NCI-H2107 treated with DMSO at 0.1 percent for 48 hours (cell line): ENCODE measurements at regions not wholly inside any gene's neighbourhood (a gene's known extent, or its start where the extent isn't known, plus 50 kb on each side); places are given as distances from the start of the nearest gene placed in this dataset.

ENCODE experiments used
- DNase-seq: peaks from one replicate; lab custom pipeline; 2025; ENCODE audit not compliant: unreplicated experiment; lab: John Stamatoyannopoulos, UW

- DNase-seq = no peak
These were observed 229.9 kb downstream of the MN1 start for GRCh38 chr22:27571463-27572277.

GRCh38 chr22:27572278-27572666 lies 229.3 kb downstream of the MN1 start:
- DNase-seq = no peak

- no peak for DNase-seq
These were observed 228.1 kb downstream of the MN1 start for GRCh38 chr22:27573280-27574001.

GRCh38 chr22:27574002-27574366 lies 227.6 kb downstream of the MN1 start:
- DNase-seq = no peak

GRCh38 chr22:27574651-27575050 lies 226.9 kb downstream of the MN1 start:
- no peak for DNase-seq

GRCh38 chr22:27575348-27575747 lies 226.2 kb downstream of the MN1 start:
- no peak for DNase-seq

- DNase-seq = no peak
These were observed 225.1 kb downstream of the MN1 start for GRCh38 chr22:27576413-27576812.

- no peak for DNase-seq
These were observed 224.6 kb downstream of the MN1 start for GRCh38 chr22:27576815-27577573.

- no peak for DNase-seq
These were observed 224.0 kb downstream of the MN1 start for GRCh38 chr22:27577574-27577969.

GRCh38 chr22:27578937-27579617 lies 222.5 kb downstream of the MN1 start:
- no peak for DNase-seq

GRCh38 chr22:27580311-27580897 lies 221.2 kb downstream of the MN1 start:
- DNase-seq = no peak

GRCh38 chr22:27581236-27581635 lies 220.3 kb downstream of the MN1 start:
- DNase-seq = no peak

- DNase-seq = no peak
These were observed 219.9 kb downstream of the MN1 start for GRCh38 chr22:27581688-27582087.

- no peak for DNase-seq
These were observed 217.7 kb downstream of the MN1 start for GRCh38 chr22:27583856-27584255.

- no peak for DNase-seq
These were observed 216.4 kb downstream of the MN1 start for GRCh38 chr22:27585141-27585540.

- DNase-seq = no peak
These were observed 213.3 kb downstream of the MN1 start for GRCh38 chr22:27588268-27588667.

GRCh38 chr22:27588915-27589314 lies 212.6 kb downstream of the MN1 start:
- DNase-seq = no peak

GRCh38 chr22:27591060-27591459 lies 210.5 kb downstream of the MN1 start:
- no peak for DNase-seq

- DNase-seq = no peak
These were observed 208.2 kb downstream of the MN1 start for GRCh38 chr22:27593378-27593777.

GRCh38 chr22:27594020-27594419 lies 207.5 kb downstream of the MN1 start:
- no peak for DNase-seq
